ENCODE measurements at regions not wholly inside any gene's neighbourhood (a gene's known extent, or its start where the extent isn't known, plus 50 kb on each side); places are given as distances from the start of the nearest gene placed in this dataset.
A peak's percentile ranks its signal among the peaks of the same experiment; 100 is the strongest.

DNA sequence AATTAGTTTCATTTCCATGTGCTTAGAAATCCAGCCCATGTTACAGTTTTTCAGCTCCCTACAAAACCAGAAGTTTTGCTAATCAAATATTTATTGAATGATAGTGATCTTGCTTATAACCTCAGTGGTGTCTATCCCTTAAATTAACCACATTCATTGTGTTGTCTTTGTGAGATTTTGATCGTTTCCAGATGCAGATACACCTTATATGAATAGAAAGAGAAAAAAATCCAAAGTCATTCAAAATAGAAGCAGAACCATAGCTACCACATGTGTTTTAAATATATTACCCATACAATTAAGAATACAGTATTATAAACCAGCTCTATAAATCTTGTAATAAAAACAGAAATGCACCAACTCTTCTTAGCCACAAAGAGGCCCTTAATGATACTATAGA lies 60.6 kb upstream of the RREB1 start:
- Histone ChIP-seq H3K36me3 (ENCODE audit: control insufficient read depth, insufficient read depth, low read length) (no peaks in the 10 kb centered on the region), H3K79me2 (ENCODE audit: control insufficient read depth, insufficient read depth, low read length) (no peaks in the 10 kb centered on the region), H3K9ac (ENCODE audit: insufficient read depth in 1 of 2, low read depth in 2 of 2, low read length in 2 of 2) (no peak overlapping the region), H3K4me3 (no peak overlapping the region), H3K9me1 (ENCODE audit: control insufficient read depth, insufficient read depth, low read length) (no peaks in the 10 kb centered on the region), H4K20me1 (replicated peaks; ENCODE audit: control insufficient read depth, insufficient read depth, low read length) (no peaks in the 10 kb centered on the region), H3K4me2 (ENCODE audit: insufficient read depth, low read length) (no peak overlapping the region), H3K27me3 (ENCODE audit: control insufficient read depth in 2 of 2, insufficient read depth in 2 of 2, low read length in 2 of 2) (no peaks in the 10 kb centered on the region), H3K4me1 (replicated peaks in 1 of 2; ENCODE audit: control insufficient read depth in 2 of 2, insufficient read depth in 2 of 2, low read length in 2 of 2) (peaks cover 17 to 30% of the 10 kb centered on the region in 2 experiments), H3K27ac (ENCODE audit: extremely low read depth, low read depth, low read length) (peak overlapping the region; percentile 60; the same call in 1 of the 3 replicates), H3K9me3 (replicated peaks; ENCODE audit: control insufficient read depth, insufficient read depth, low read depth, low read length) (no peaks in the 10 kb centered on the region), H2AFZ (ENCODE audit: low read depth, low read length) (peak overlapping the region; percentile 53)
- ATAC-seq (no peak), FAIRE-seq (no peak), DNase-seq (ENCODE audit: extremely low read depth in 1 of 4, low spot score in 3 of 4) (no peak)
- no TSS peak for BruUV-seq (replicated peaks)
- intact Hi-C loops (cut with micrococcal nuclease), result no loop called here
- POLR2A ChIA-PET, result interaction anchor here (0.5 to 2.8 kb wide), 7 partner anchors 9 to 360 kb away, joined by 3 to 15 read pairs (median 3); no protein-coding TSS in a partner anchor
- CTCF ChIA-PET (ENCODE audit: low intra/inter-chr PET ratio), result no interaction called here
- WGBS (ENCODE audit: insufficient coverage, low coverage, missing lambda C conversion rate), result 8% methylated on average over 1 of the region's 1 CpG
- in situ Hi-C loops (cut with MboI), result no loop called here
- no peak for TF ChIP-seq KDM2B (CRISPR knock-in tag; IDR thresholded peaks at IDR 0.05)
- no peak for TF ChIP-seq MYC (IDR thresholded peaks at IDR 0.05; ENCODE audit: low read depth, low read length)
- TF ChIP-seq MYC (CRISPR knock-in tag; IDR thresholded peaks at IDR 0.05; ENCODE audit: borderline replicate concordance, low read depth), result no peak
- no peak for TF ChIP-seq SREBF2 (CRISPR knock-in tag; IDR thresholded peaks at IDR 0.05)
- TF ChIP-seq, protein P1, sequence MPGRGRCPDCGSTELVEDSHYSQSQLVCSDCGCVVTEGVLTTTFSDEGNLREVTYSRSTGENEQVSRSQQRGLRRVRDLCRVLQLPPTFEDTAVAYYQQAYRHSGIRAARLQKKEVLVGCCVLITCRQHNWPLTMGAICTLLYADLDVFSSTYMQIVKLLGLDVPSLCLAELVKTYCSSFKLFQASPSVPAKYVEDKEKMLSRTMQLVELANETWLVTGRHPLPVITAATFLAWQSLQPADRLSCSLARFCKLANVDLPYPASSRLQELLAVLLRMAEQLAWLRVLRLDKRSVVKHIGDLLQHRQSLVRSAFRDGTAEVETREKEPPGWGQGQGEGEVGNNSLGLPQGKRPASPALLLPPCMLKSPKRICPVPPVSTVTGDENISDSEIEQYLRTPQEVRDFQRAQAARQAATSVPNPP (IDR thresholded peaks at IDR 0.05; ENCODE audit: borderline replicate concordance, insufficient read depth, insufficient read length), result no peak
- no peak for TF ChIP-seq RBM34 (IDR thresholded peaks at IDR 0.05; ENCODE audit: borderline replicate concordance, insufficient read depth, low read length)
- no peak for TF ChIP-seq TBP (optimal IDR thresholded peaks at IDR 0.05; ENCODE audit: low read depth, low read length)
- no peak for TF ChIP-seq ZNF140 (CRISPR knock-in tag; IDR thresholded peaks at IDR 0.05)
- TF ChIP-seq CEBPG (CRISPR knock-in tag; IDR thresholded peaks at IDR 0.05), result no peak
- TF ChIP-seq CEBPG (tag; conservative IDR thresholded peaks at IDR 0.05 in 1 of 2, IDR thresholded peaks at IDR 0.05 in 1 of 2), result no peak
- TF ChIP-seq SETDB1 (IDR thresholded peaks at IDR 0.05; ENCODE audit: low read length), result no peak
- TF ChIP-seq ZNF766 (CRISPR knock-in tag; conservative IDR thresholded peaks at IDR 0.05), result no peak
- TF ChIP-seq GATAD2A (IDR thresholded peaks at IDR 0.05), result no peak
- TF ChIP-seq ZNF583 (CRISPR knock-in tag; IDR thresholded peaks at IDR 0.05), result no peak
- TF ChIP-seq CREB3L1 (IDR thresholded peaks at IDR 0.05; ENCODE audit: borderline replicate concordance, low read depth), result no peak
- no peak for TF ChIP-seq TRIM24 (IDR thresholded peaks at IDR 0.05)
- no peak for TF ChIP-seq RUNX1 (IDR thresholded peaks at IDR 0.05; ENCODE audit: low read depth)

All from K562 (cell line).